Subcutaneous abdominal adipose tissue (tissue), 5 donors: ENCODE measurements at regions not wholly inside any gene's neighbourhood (a gene's known extent, or its start where the extent isn't known, plus 50 kb on each side); places are given as distances from the start of the nearest gene placed in this dataset.

Experiments used
- H3K27ac ChIP-seq: one replicate; pipeline ENCODE4 v1.7.0; 2013; ENCODE audit warnings: low read depth, mild to moderate bottlenecking, inconsistent platforms, low read length, moderate library complexity
- H3K27me3 ChIP-seq, 5 donors: one replicate each; pipeline ENCODE4 v1.7.0; 2013; ENCODE audit warnings: low read length in 5 of 5, inconsistent platforms in 1 of 5; ENCODE audit not compliant: control insufficient read depth in 5 of 5, insufficient read depth in 4 of 5
- H3K36me3 ChIP-seq, 5 donors: one replicate each; pipeline ENCODE4 v1.7.0; 2013; ENCODE audit warnings: low read length in 5 of 5; ENCODE audit not compliant: control insufficient read depth in 5 of 5, insufficient read depth in 5 of 5
- H3K4me1 ChIP-seq, 5 donors: one replicate each; pipeline ENCODE4 v1.7.0; 2013; ENCODE audit warnings: low read length in 5 of 5, mild to moderate bottlenecking in 3 of 5, moderate library complexity in 1 of 5; ENCODE audit not compliant: control insufficient read depth in 5 of 5, insufficient read depth in 5 of 5
- H3K4me3 ChIP-seq, 5 donors: one replicate each; pipeline ENCODE4 v1.7.0; 2013; ENCODE audit warnings: low read length in 5 of 5, low read depth in 1 of 5
- H3K9ac ChIP-seq, 5 donors: one replicate each; pipeline ENCODE4 v1.7.0; 2013; ENCODE audit warnings: low read length in 5 of 5, mild to moderate bottlenecking in 4 of 5, moderate library complexity in 3 of 5
- H3K9me3 ChIP-seq, 5 donors: one replicate each; pipeline ENCODE4 v1.7.0; 2013; ENCODE audit warnings: low read length in 5 of 5; ENCODE audit not compliant: control insufficient read depth in 5 of 5
- donor health status: healthy.
- donor health status: healthy.
- donor health status: healthy.
- donor health status: healthy.
- donor health status: healthy.

- Histone ChIP-seq H3K27me3 (no peaks in the 10 kb centered on the region), H3K36me3 (no peaks in the 10 kb centered on the region), H3K9me3 (no peaks in the 10 kb centered on the region), H3K27ac (no peak overlapping the region), H3K9ac (no peak overlapping the region), H3K4me3 (no peak overlapping the region), H3K4me1 (no peaks in the 10 kb centered on the region)
Observed at GRCh38 chr7:124168616-124169015, 135.7 kb upstream of the TMEM229A start.

GRCh38 chr7:124162667-124163066 is 129.8 kb upstream of the TMEM229A start:
- H3K9ac ChIP-seq, result no peak overlapping the region
- H3K27ac ChIP-seq, result no peak overlapping the region

DNA sequence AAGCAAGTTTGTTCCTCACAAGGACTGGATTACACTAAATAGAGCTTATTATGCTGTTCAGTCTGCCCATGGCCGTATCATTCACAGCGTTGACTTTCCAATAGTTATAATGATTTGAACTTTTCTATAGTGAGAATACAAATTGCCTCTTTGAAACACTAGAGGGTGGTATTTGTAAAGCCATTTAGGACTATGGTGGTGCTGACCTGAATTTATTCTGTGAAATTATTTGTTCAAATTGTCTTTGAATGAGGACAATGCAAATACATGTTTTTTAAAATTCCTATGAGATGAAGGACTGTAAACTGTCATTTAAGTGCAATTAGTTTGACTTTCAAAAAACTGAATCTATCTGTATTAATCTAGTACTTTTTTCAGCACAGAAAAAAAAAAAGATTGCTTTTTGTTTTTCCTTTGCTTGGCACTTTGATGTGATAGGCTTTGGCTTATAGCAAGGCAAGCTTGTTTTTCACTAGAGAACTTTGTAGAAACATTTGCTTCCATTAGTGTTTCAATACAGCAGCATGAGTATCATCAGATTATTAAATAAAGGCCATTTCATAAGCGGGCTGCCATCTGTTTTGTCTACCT is 122.7 kb upstream of the TMEM229A start:
- no peaks in the 10 kb centered on the region for H3K4me1 ChIP-seq

More at GRCh38 chr7:124162667-124163066, 129.8 kb upstream of the TMEM229A start:
- no peaks in the 10 kb centered on the region for H3K27me3 ChIP-seq
- no peak overlapping the region for H3K4me3 ChIP-seq
- H3K4me1 ChIP-seq, result no peaks in the 10 kb centered on the region
- no peaks in the 10 kb centered on the region for H3K9me3 ChIP-seq
- no peaks in the 10 kb centered on the region for H3K36me3 ChIP-seq

DNA sequence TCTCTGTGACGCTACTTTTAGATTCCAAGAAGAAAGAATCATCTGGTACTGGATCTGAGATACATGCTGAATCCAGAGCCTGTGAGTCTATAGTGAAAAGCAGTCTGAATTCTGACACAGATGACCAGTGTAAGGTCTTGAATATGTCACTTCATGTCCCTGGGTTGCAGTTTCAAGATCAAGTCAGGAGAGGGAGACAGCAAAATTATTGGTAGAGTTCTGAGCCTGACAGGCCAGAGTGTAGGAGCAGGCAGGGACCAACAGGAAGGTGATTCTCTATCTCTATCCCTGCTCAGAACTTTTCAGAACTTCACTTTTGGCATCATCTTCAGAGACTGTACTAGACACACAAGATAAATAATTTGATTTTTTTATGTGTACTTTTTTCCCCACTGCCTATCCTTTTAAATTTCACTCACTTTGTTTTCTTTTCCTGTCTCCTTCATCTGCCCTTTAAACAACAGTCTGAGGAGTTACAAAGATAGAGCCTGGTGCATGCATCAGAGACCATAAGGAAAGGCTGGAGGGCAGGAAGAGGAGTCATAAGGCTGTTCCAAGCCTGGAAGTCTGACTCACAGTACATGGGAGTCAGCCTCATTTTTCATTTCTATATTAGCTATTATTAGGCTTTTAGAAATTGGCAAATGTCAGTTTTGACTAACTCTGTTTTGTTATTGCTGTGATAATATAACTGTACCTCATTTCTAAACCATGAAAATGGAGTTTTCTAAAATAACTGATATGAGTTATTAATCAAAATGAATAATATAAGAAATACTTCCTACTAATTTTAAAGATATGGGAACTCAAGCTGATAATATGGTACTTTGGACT is 120.2 kb upstream of the TMEM229A start:
- no peaks in the 10 kb centered on the region for H3K36me3 ChIP-seq
- no peak overlapping the region for H3K9ac ChIP-seq
- no peak overlapping the region for H3K4me3 ChIP-seq
- H3K9me3 ChIP-seq, result no peaks in the 10 kb centered on the region
- H3K27me3 ChIP-seq, result no peaks in the 10 kb centered on the region
- no peaks in the 10 kb centered on the region for H3K4me1 ChIP-seq
- no peak overlapping the region for H3K27ac ChIP-seq

More for the DNA sequence above, 122.7 kb upstream of the TMEM229A start:
- no peak overlapping the region for H3K4me3 ChIP-seq
- H3K9me3 ChIP-seq, result no peaks in the 10 kb centered on the region
- no peak overlapping the region for H3K27ac ChIP-seq
- H3K9ac ChIP-seq, result no peak overlapping the region
- H3K36me3 ChIP-seq, result no peaks in the 10 kb centered on the region
- H3K27me3 ChIP-seq, result no peaks in the 10 kb centered on the region

- Histone ChIP-seq H3K27ac (no peak overlapping the region), H3K9ac (no peak overlapping the region), H3K9me3 (peaks cover 0 to 14% (median 0%) of the 10 kb centered on the region in 5 donors), H3K36me3 (no peaks in the 10 kb centered on the region), H3K27me3 (no peaks in the 10 kb centered on the region), H3K4me1 (no peaks in the 10 kb centered on the region), H3K4me3 (no peak overlapping the region)
Observed at GRCh38 chr7:124137664-124138063, 104.8 kb upstream of the TMEM229A start.

DNA sequence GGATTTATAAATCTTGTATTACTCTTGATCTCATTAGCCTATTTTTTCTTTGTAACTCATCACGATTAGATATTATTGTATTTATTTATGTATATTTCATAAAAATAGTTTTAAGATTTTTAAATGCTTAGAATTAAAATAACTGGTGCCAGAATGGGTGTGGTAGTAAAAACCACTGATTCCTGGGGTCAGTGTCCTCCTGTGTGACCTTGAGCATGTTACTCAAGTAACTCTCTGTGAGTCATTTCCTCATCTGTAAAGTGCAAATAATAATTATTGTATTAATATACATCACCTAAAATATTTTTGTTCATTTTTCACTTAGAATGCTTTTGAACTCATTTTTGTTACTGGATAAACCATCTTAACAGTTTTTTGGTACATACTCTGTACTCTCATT is 91.3 kb upstream of the TMEM229A start:
- Histone ChIP-seq H3K9ac (no peak overlapping the region), H3K4me3 (no peak overlapping the region), H3K9me3 (no peaks in the 10 kb centered on the region), H3K36me3 (no peaks in the 10 kb centered on the region), H3K4me1 (no peaks in the 10 kb centered on the region), H3K27me3 (no peaks in the 10 kb centered on the region), H3K27ac (no peak overlapping the region)

GRCh38 chr7:124120911-124121310 is 88.0 kb upstream of the TMEM229A start:
- Histone ChIP-seq H3K4me1 (no peaks in the 10 kb centered on the region), H3K9ac (no peak overlapping the region), H3K4me3 (no peak overlapping the region), H3K27ac (no peak overlapping the region), H3K9me3 (peaks cover 0 to 3% (median 0%) of the 10 kb centered on the region in 5 donors), H3K36me3 (no peaks in the 10 kb centered on the region), H3K27me3 (no peaks in the 10 kb centered on the region)

DNA sequence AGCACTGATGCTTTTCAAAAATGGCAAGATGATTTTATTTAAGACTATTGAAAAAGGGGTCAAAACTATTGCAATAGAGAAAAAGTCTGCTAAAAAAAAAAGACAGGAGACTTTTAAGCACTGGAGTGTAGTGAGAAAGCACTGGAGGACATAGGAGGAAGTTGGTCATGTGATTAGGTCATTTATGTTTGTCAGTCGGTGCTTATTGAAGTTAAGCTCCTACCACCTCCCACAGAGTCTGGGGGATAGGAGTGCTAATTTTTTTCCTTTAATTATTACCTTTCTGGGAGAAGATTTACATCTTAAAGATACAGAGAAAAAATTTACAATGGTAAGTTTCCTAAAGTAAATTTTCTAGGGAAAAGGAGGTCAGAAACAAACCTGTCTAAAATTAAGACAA is 80.2 kb upstream of the TMEM229A start:
- no peaks in the 10 kb centered on the region for H3K4me1 ChIP-seq
- no peak overlapping the region for H3K27ac ChIP-seq
- H3K27me3 ChIP-seq, result no peaks in the 10 kb centered on the region
- no peaks in the 10 kb centered on the region for H3K36me3 ChIP-seq
- H3K9ac ChIP-seq, result no peak overlapping the region
- peaks cover 0 to 3% (median 0%) of the 10 kb centered on the region in 5 donors for H3K9me3 ChIP-seq
- H3K4me3 ChIP-seq, result no peak overlapping the region

DNA sequence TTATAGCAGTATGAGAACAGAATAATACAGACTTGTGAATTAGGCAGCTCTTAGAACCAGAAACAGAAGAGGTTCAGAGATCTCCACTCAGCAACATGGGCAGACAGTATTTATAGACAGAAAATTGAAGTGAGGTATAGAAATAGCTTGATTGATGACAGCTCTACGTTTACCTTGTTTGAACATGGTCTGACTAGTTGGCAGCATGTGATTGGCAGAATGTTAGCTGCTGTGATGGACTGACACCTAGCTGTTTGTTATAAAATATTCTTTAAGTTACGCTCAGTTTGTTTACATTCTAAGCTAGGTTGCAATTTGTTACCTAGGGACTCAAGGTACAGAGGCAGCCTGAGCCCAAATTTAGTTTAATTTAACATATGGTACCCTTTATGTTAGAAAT is 73.7 kb upstream of the TMEM229A start:
- no peaks in the 10 kb centered on the region for H3K27me3 ChIP-seq
- no peak overlapping the region for H3K4me3 ChIP-seq
- no peaks in the 10 kb centered on the region for H3K4me1 ChIP-seq
- no peak overlapping the region for H3K9ac ChIP-seq
- no peaks in the 10 kb centered on the region for H3K36me3 ChIP-seq
- H3K9me3 ChIP-seq, result peaks cover 0 to 4% (median 0%) of the 10 kb centered on the region in 5 donors
- H3K27ac ChIP-seq, result no peak overlapping the region

DNA sequence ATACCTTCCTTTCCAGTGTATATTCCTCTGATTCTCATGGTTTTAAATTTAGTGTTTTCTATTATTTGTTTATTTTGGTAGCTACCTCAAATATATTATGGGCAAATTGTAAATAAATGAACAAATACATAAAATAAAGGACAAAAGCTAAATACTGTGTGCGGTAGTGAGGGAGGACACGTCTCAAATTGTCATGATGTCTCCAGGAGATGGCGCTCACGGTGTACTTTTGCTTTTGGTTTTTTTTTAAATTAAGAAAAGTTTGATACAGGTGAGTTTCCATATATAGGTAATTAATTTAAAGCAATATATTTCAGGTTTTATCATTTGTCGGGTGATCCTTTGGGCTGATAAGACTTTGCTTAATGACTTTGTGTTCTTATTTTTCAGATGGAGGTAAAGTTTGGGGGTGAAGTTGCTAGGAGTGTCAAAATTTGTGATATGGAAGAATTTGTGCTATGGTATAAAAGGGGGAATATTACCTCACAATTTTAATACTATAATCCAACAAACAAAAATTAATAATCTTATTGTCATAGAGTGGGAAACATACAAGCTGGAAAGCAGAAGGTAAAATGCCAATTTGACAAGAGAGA is 68.4 kb upstream of the TMEM229A start:
- Histone ChIP-seq H3K36me3 (no peaks in the 10 kb centered on the region), H3K9me3 (peaks cover 0 to 4% (median 0%) of the 10 kb centered on the region in 5 donors), H3K27ac (no peak overlapping the region), H3K4me1 (no peaks in the 10 kb centered on the region), H3K9ac (no peak overlapping the region), H3K27me3 (no peaks in the 10 kb centered on the region), H3K4me3 (no peak overlapping the region)
